Muscle layer of colon (tissue), 2 donors: ENCODE measurements at regions not wholly inside any gene's neighbourhood (a gene's known extent, or its start where the extent isn't known, plus 50 kb on each side); places are given as distances from the start of the nearest gene placed in this dataset.

ENCODE experiments used
- H3K27ac ChIP-seq: one replicate; pipeline ENCODE4 v1.7.0; 2013; ENCODE audit warnings: low read depth, mild to moderate bottlenecking, low read length, moderate library complexity
- H3K27me3 ChIP-seq, 2 donors: one replicate each; pipeline ENCODE4 v1.7.0; 2013; ENCODE audit warnings: low read length in 2 of 2, mild to moderate bottlenecking in 2 of 2; ENCODE audit not compliant: insufficient read depth in 2 of 2, control insufficient read depth in 1 of 2
- H3K36me3 ChIP-seq: one replicate; pipeline ENCODE4 v1.7.0; 2013; ENCODE audit warnings: mild to moderate bottlenecking, low read length; ENCODE audit not compliant: insufficient read depth
- H3K4me1 ChIP-seq: one replicate; pipeline ENCODE4 v1.7.0; 2013; ENCODE audit warnings: mild to moderate bottlenecking, low read length; ENCODE audit not compliant: insufficient read depth
- H3K4me3 ChIP-seq, 2 donors: one replicate each; pipeline ENCODE4 v1.7.0; 2013; ENCODE audit warnings: low read length in 2 of 2, low read depth in 1 of 2, mild to moderate bottlenecking in 1 of 2, moderate library complexity in 1 of 2
- H3K9ac ChIP-seq: one replicate; pipeline ENCODE4 v1.7.0; 2013; ENCODE audit warnings: low read length
- H3K9me3 ChIP-seq: one replicate; pipeline ENCODE4 v1.7.0; 2013; ENCODE audit warnings: mild to moderate bottlenecking, low read length
- donor health status: abdominal sarcoma.
- donor health status: Adenocarcinoma of cecum.

GRCh38 chr5:5767286-5767928 is 344.9 kb downstream of the ICE1 start:
- Histone ChIP-seq H3K36me3 (no peaks in the 10 kb centered on the region), H3K27ac (no peak overlapping the region), H3K9ac (no peak overlapping the region), H3K4me3 (no peak overlapping the region), H3K9me3 (no peaks in the 10 kb centered on the region), H3K27me3 (no peaks in the 10 kb centered on the region), H3K4me1 (peaks cover 8% of the 10 kb centered on the region)

GRCh38 chr5:5765066-5765850 is 342.8 kb downstream of the ICE1 start:
- H3K27me3 ChIP-seq = no peaks in the 10 kb centered on the region
- no peaks in the 10 kb centered on the region for H3K36me3 ChIP-seq
- no peaks in the 10 kb centered on the region for H3K9me3 ChIP-seq

GRCh38 chr5:5764246-5764645 is 341.8 kb downstream of the ICE1 start:
- H3K4me1 ChIP-seq = peaks cover 7% of the 10 kb centered on the region
- H3K27me3 ChIP-seq = no peaks in the 10 kb centered on the region
- H3K27ac ChIP-seq = no peak overlapping the region
- no peaks in the 10 kb centered on the region for H3K9me3 ChIP-seq
- no peak overlapping the region for H3K9ac ChIP-seq
- no peak overlapping the region for H3K4me3 ChIP-seq
- no peaks in the 10 kb centered on the region for H3K36me3 ChIP-seq

More at GRCh38 chr5:5765066-5765850, 342.8 kb downstream of the ICE1 start:
- no peak overlapping the region for H3K27ac ChIP-seq
- no peak overlapping the region for H3K4me3 ChIP-seq
- H3K4me1 ChIP-seq = peaks cover 7% of the 10 kb centered on the region
- H3K9ac ChIP-seq = no peak overlapping the region

- Histone ChIP-seq H3K4me3 (no peak overlapping the region), H3K27me3 (no peaks in the 10 kb centered on the region), H3K27ac (no peak overlapping the region), H3K36me3 (no peaks in the 10 kb centered on the region), H3K9me3 (no peaks in the 10 kb centered on the region), H3K9ac (no peak overlapping the region), H3K4me1 (no peaks in the 10 kb centered on the region)
Measured at GRCh38 chr5:5756762-5757161, 334.3 kb downstream of the ICE1 start.

- Histone ChIP-seq H3K4me3 (no peak overlapping the region), H3K4me1 (no peaks in the 10 kb centered on the region), H3K9ac (no peak overlapping the region), H3K36me3 (no peaks in the 10 kb centered on the region), H3K27me3 (no peaks in the 10 kb centered on the region), H3K27ac (no peak overlapping the region), H3K9me3 (no peaks in the 10 kb centered on the region)
Measured at GRCh38 chr5:5755888-5756287, 333.4 kb downstream of the ICE1 start.

- Histone ChIP-seq H3K4me1 (no peaks in the 10 kb centered on the region), H3K4me3 (no peak overlapping the region), H3K27ac (no peak overlapping the region), H3K9me3 (no peaks in the 10 kb centered on the region), H3K9ac (no peak overlapping the region), H3K36me3 (no peaks in the 10 kb centered on the region), H3K27me3 (no peaks in the 10 kb centered on the region)
Measured at GRCh38 chr5:5752844-5753243, 330.4 kb downstream of the ICE1 start.

GRCh38 chr5:5751987-5752386 is 329.5 kb downstream of the ICE1 start:
- Histone ChIP-seq H3K9ac (no peak overlapping the region), H3K36me3 (no peaks in the 10 kb centered on the region), H3K27ac (no peak overlapping the region), H3K4me3 (no peak overlapping the region), H3K9me3 (no peaks in the 10 kb centered on the region), H3K4me1 (no peaks in the 10 kb centered on the region), H3K27me3 (no peaks in the 10 kb centered on the region)

- H3K9me3 ChIP-seq = no peaks in the 10 kb centered on the region
- no peak overlapping the region for H3K27ac ChIP-seq
- H3K9ac ChIP-seq = no peak overlapping the region
- H3K4me1 ChIP-seq = no peaks in the 10 kb centered on the region
- H3K4me3 ChIP-seq = no peak overlapping the region
- no peaks in the 10 kb centered on the region for H3K27me3 ChIP-seq
- H3K36me3 ChIP-seq = no peaks in the 10 kb centered on the region
Measured at GRCh38 chr5:5751498-5751897, 329.0 kb downstream of the ICE1 start.

- Histone ChIP-seq H3K4me1 (no peaks in the 10 kb centered on the region), H3K9ac (no peak overlapping the region), H3K4me3 (no peak overlapping the region), H3K36me3 (no peaks in the 10 kb centered on the region), H3K9me3 (no peaks in the 10 kb centered on the region), H3K27ac (no peak overlapping the region), H3K27me3 (no peaks in the 10 kb centered on the region)
Measured at GRCh38 chr5:5741418-5741817, 318.9 kb downstream of the ICE1 start.

GRCh38 chr5:5739490-5739945 is 317.0 kb downstream of the ICE1 start:
- H3K4me1 ChIP-seq = no peaks in the 10 kb centered on the region
- H3K4me3 ChIP-seq = no peak overlapping the region
- H3K9ac ChIP-seq = no peak overlapping the region
- H3K9me3 ChIP-seq = no peaks in the 10 kb centered on the region
- H3K27ac ChIP-seq = no peak overlapping the region
- no peaks in the 10 kb centered on the region for H3K27me3 ChIP-seq
- H3K36me3 ChIP-seq = no peaks in the 10 kb centered on the region

- Histone ChIP-seq H3K4me3 (no peak overlapping the region), H3K4me1 (no peaks in the 10 kb centered on the region), H3K9me3 (no peaks in the 10 kb centered on the region), H3K36me3 (no peaks in the 10 kb centered on the region), H3K27me3 (no peaks in the 10 kb centered on the region), H3K9ac (no peak overlapping the region), H3K27ac (no peak overlapping the region)
Measured at GRCh38 chr5:5738797-5739489, 316.5 kb downstream of the ICE1 start.
